ENCODE measurements at regions not wholly inside any gene's neighbourhood (a gene's known extent, or its start where the extent isn't known, plus 50 kb on each side); places are given as distances from the start of the nearest gene placed in this dataset.

DNA sequence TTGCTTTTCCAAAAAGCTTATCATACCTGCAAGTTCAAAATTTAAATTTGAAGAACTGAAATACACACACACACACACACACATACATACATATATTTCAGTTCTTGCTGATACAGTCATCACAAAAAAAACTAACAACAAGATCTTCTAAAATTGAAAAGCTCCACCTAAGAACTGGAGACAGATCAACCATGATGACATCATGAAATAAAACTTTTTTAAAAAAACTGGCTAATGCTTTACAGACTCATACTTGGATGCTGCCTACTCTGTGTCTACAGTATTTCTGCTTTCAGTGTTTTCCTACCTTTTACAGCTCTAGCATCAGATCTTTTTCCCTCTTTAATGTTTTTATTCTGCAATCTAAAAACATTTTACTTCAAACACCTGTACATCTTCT lies 261.4 kb downstream of the DIO2 start:
- no peak for TF ChIP-seq EZH2 (IDR thresholded peaks at IDR 0.05; ENCODE audit: borderline replicate concordance, insufficient read depth, low read length, poor library complexity, severe bottlenecking)
- TF ChIP-seq, protein P1, sequence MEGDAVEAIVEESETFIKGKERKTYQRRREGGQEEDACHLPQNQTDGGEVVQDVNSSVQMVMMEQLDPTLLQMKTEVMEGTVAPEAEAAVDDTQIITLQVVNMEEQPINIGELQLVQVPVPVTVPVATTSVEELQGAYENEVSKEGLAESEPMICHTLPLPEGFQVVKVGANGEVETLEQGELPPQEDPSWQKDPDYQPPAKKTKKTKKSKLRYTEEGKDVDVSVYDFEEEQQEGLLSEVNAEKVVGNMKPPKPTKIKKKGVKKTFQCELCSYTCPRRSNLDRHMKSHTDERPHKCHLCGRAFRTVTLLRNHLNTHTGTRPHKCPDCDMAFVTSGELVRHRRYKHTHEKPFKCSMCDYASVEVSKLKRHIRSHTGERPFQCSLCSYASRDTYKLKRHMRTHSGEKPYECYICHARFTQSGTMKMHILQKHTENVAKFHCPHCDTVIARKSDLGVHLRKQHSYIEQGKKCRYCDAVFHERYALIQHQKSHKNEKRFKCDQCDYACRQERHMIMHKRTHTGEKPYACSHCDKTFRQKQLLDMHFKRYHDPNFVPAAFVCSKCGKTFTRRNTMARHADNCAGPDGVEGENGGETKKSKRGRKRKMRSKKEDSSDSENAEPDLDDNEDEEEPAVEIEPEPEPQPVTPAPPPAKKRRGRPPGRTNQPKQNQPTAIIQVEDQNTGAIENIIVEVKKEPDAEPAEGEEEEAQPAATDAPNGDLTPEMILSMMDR (IDR thresholded peaks at IDR 0.05; ENCODE audit: poor library complexity, severe bottlenecking), result no peak
- no peak for TF ChIP-seq TAF1 (IDR thresholded peaks at IDR 0.05; ENCODE audit: low read depth)
- no peak for TF ChIP-seq RAD21 (conservative IDR thresholded peaks at IDR 0.05)
- no peak for TF ChIP-seq POLR2AphosphoS5 (IDR thresholded peaks at IDR 0.05)
- no peak for TF ChIP-seq REST (IDR thresholded peaks at IDR 0.05; ENCODE audit: borderline replicate concordance)
- no peak for TF ChIP-seq SMC3 (conservative IDR thresholded peaks at IDR 0.05; ENCODE audit: poor library complexity)

All from neural cell (in vitro differentiated cells).